ENCODE measurements at regions not wholly inside any gene's neighbourhood (a gene's known extent, or its start where the extent isn't known, plus 50 kb on each side); places are given as distances from the start of the nearest gene placed in this dataset.

GRCh38 chr14:106879241-106879640 is 1352.9 kb downstream of the TMEM121 start:
- Histone ChIP-seq H3K36me3 (ENCODE audit: control insufficient read depth, insufficient read depth, low read length) (no peaks in the 10 kb centered on the region), H3K4me3 (replicated peaks in 1 of 4; ENCODE audit: control extremely low read depth in 1 of 4, insufficient read depth in 1 of 4, low read depth in 3 of 4, low read length in 4 of 4) (no peak overlapping the region), H2AFZ (ENCODE audit: low read length) (no peak overlapping the region), H3K9ac (ENCODE audit: insufficient read depth, low read length) (no peak overlapping the region), H3K79me2 (ENCODE audit: control insufficient read depth, insufficient read depth, low read length) (no peaks in the 10 kb centered on the region), H3K27ac (ENCODE audit: insufficient read depth, low read length) (no peak overlapping the region), H3K27me3 (ENCODE audit: control insufficient read depth, insufficient read depth, low read length) (no peaks in the 10 kb centered on the region), H4K20me1 (ENCODE audit: control insufficient read depth, extremely low read depth, insufficient read depth, low read length) (no peaks in the 10 kb centered on the region), H3K4me1 (ENCODE audit: control insufficient read depth, extremely low read depth, insufficient read depth, low read length) (no peaks in the 10 kb centered on the region), H3K9me3 (ENCODE audit: control insufficient read depth, insufficient read depth, low read depth, low read length) (no peaks in the 10 kb centered on the region), H3K4me2 (ENCODE audit: extremely low read depth, insufficient read depth, low read length) (no peak overlapping the region)
- no peak for TF ChIP-seq EZH2 (IDR thresholded peaks at IDR 0.05; ENCODE audit: low read length, missing control alignments)
- TF ChIP-seq CTCF (conservative IDR thresholded peaks at IDR 0.05 in 1 of 2, IDR thresholded peaks at IDR 0.05 in 1 of 2; ENCODE audit: low read depth in 1 of 2, low read length in 2 of 2), result no peak
- no peak for DNase-seq (ENCODE audit: low read depth in 2 of 2)

GRCh38 chr14:106883218-106883692 is 1356.9 kb downstream of the TMEM121 start:
- no peak overlapping the region for H3K4me3 ChIP-seq (replicated peaks in 1 of 4; ENCODE audit: control extremely low read depth in 1 of 4, insufficient read depth in 1 of 4, low read depth in 3 of 4, low read length in 4 of 4)
- peak in 1 of 2 donors; percentile 45 for TF ChIP-seq CTCF (conservative IDR thresholded peaks at IDR 0.05 in 1 of 2, IDR thresholded peaks at IDR 0.05 in 1 of 2; ENCODE audit: low read depth in 1 of 2, low read length in 2 of 2)
- TF ChIP-seq EZH2 (IDR thresholded peaks at IDR 0.05; ENCODE audit: low read length, missing control alignments), result no peak
- no peak overlapping the region for H2AFZ ChIP-seq (ENCODE audit: low read length)
- H3K27ac ChIP-seq (ENCODE audit: insufficient read depth, low read length), result no peak overlapping the region
- H3K4me2 ChIP-seq (ENCODE audit: extremely low read depth, insufficient read depth, low read length), result no peak overlapping the region
- no peaks in the 10 kb centered on the region for H3K4me1 ChIP-seq (ENCODE audit: control insufficient read depth, extremely low read depth, insufficient read depth, low read length)
- H3K27me3 ChIP-seq (ENCODE audit: control insufficient read depth, insufficient read depth, low read length), result no peaks in the 10 kb centered on the region
- H3K9ac ChIP-seq (ENCODE audit: insufficient read depth, low read length), result no peak overlapping the region
- no peak for DNase-seq (ENCODE audit: low read depth in 2 of 2)
- no peaks in the 10 kb centered on the region for H3K79me2 ChIP-seq (ENCODE audit: control insufficient read depth, insufficient read depth, low read length)
- H4K20me1 ChIP-seq (ENCODE audit: control insufficient read depth, extremely low read depth, insufficient read depth, low read length), result no peaks in the 10 kb centered on the region
- no peaks in the 10 kb centered on the region for H3K9me3 ChIP-seq (ENCODE audit: control insufficient read depth, insufficient read depth, low read depth, low read length)
- H3K36me3 ChIP-seq (ENCODE audit: control insufficient read depth, insufficient read depth, low read length), result no peaks in the 10 kb centered on the region
